Progenitor cell of endocrine pancreas (in vitro differentiated cells): ENCODE measurements at regions not wholly inside any gene's neighbourhood (a gene's known extent, or its start where the extent isn't known, plus 50 kb on each side); places are given as distances from the start of the nearest gene placed in this dataset.

ENCODE experiments used
- DNase-seq: peaks from one replicate; pipeline ENCODE4 v3.0.0; 2021; ENCODE audit warnings: low spot score; ENCODE audit not compliant: unreplicated experiment
- H3K27ac Mint-ChIP-seq: 2 replicates; pipeline ENCODE4 v1.8.0; 2021; ENCODE audit warnings: mild to moderate bottlenecking, moderate library complexity, mixed read lengths
- H3K27me3 Mint-ChIP-seq: 2 replicates; pipeline ENCODE4 v1.8.0; 2021; ENCODE audit warnings: mixed read lengths
- H3K36me3 Mint-ChIP-seq: 2 replicates; pipeline ENCODE4 v1.8.0; 2022; ENCODE audit warnings: mixed read lengths; ENCODE audit not compliant: insufficient read depth
- H3K4me1 Mint-ChIP-seq: 2 replicates; pipeline ENCODE4 v1.8.0; 2021; ENCODE audit warnings: low read depth, mixed read lengths
- H3K4me3 Mint-ChIP-seq: 2 replicates; pipeline ENCODE4 v1.8.0; 2021; ENCODE audit warnings: low read depth, mild to moderate bottlenecking, moderate library complexity, mixed read lengths
- H3K9me3 Mint-ChIP-seq: 2 replicates; pipeline ENCODE4 v1.8.0; 2021; ENCODE audit warnings: low read depth, mixed read lengths
- TF ChIP-seq, protein P1 (sequence below): fragments of 200-600 bp; sonication (generic); IDR thresholded peaks from one replicate; pipeline ENCODE4 v1.5.0; 2021; ENCODE audit warnings: antibody characterized with exemption, mild to moderate bottlenecking; ENCODE audit not compliant: unreplicated experiment

DNA sequence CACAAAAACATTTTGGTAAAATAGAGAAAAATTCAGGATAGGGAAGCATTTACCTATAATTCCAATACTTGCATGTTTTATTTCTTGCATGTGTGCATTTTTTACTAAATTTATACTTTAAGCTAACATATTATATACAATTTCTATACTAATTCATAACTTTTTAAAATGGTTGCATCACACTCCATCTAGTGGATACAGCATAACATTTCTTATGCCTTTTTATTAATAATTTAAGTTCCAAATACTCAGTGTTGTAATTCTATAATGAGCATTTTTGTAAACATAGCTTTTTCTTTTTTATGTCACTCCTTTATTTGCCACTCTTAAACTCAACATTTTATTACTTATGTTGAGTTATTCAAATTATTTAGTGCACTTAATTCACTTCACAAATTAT lies 477.7 kb downstream of the ZBBX start:
- peaks cover 10% of the 10 kb centered on the region for H3K9me3 Mint-ChIP-seq
- DNase-seq: no peak
- H3K36me3 Mint-ChIP-seq: no peaks in the 10 kb centered on the region
- no peak overlapping the region for H3K4me3 Mint-ChIP-seq
- TF ChIP-seq, protein P1, sequence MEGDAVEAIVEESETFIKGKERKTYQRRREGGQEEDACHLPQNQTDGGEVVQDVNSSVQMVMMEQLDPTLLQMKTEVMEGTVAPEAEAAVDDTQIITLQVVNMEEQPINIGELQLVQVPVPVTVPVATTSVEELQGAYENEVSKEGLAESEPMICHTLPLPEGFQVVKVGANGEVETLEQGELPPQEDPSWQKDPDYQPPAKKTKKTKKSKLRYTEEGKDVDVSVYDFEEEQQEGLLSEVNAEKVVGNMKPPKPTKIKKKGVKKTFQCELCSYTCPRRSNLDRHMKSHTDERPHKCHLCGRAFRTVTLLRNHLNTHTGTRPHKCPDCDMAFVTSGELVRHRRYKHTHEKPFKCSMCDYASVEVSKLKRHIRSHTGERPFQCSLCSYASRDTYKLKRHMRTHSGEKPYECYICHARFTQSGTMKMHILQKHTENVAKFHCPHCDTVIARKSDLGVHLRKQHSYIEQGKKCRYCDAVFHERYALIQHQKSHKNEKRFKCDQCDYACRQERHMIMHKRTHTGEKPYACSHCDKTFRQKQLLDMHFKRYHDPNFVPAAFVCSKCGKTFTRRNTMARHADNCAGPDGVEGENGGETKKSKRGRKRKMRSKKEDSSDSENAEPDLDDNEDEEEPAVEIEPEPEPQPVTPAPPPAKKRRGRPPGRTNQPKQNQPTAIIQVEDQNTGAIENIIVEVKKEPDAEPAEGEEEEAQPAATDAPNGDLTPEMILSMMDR: peak; percentile 12
- H3K4me1 Mint-ChIP-seq: no peaks in the 10 kb centered on the region
- no peaks in the 10 kb centered on the region for H3K27me3 Mint-ChIP-seq
- H3K27ac Mint-ChIP-seq: no peak overlapping the region

DNA sequence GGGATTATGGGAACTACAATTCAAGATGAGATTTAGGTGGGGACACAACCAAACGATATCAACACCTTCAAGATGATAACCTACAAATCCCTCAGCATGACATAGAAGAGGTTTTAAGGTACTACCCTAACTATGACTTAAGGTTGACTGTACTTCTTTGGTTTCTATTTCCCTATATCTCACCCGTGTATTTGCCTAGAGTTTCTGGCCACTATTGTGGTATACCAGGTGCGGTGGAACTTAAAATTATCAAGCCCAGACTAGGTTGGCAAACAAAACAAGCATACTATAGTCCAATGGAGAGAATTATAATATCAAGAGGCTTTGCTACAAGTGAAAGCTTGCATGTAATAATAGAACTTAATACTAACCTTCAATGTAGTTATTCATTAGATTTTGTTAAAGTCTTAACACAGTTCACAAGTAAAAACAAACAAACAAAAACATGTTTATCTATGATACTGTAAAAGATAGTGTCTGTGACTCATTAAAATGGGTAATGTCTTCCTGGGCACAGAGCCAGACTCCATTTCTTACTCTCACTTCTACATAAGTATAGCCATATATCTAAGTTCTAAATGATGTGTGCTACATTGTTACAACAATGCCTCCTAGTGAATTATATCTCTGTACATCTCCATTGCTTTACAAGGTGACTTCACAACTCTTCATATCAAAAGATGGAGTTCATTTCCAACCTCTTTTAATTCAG lies 479.1 kb downstream of the ZBBX start:
- DNase-seq: no peak
- H3K27me3 Mint-ChIP-seq: no peaks in the 10 kb centered on the region
- H3K36me3 Mint-ChIP-seq: no peaks in the 10 kb centered on the region
- TF ChIP-seq, protein P1: no peak
- no peak overlapping the region for H3K27ac Mint-ChIP-seq
- H3K9me3 Mint-ChIP-seq: peaks cover 6% of the 10 kb centered on the region
- H3K4me3 Mint-ChIP-seq: no peak overlapping the region
- no peaks in the 10 kb centered on the region for H3K4me1 Mint-ChIP-seq

DNA sequence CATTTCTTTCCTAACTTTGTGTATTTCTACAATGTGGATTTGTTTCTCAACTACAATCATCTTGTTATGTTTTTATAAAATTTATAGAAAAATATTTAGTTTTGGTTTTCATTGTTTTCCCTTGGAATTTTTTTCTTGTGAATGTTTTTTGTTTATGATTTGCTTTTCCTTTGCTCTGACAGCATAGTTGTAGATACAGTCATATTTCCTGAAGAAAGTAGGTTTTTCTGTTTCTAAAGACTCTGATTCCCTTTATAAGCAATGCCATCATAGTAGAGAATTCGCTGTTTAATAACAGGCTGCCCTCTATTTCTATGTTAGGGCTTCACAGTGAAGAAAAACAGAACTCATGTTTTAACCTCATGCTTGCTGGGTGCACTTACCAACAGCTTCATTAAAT lies 482.3 kb downstream of the ZBBX start:
- H3K27me3 Mint-ChIP-seq: no peaks in the 10 kb centered on the region
- no peaks in the 10 kb centered on the region for H3K4me1 Mint-ChIP-seq
- no peak overlapping the region for H3K4me3 Mint-ChIP-seq
- H3K9me3 Mint-ChIP-seq: no peaks in the 10 kb centered on the region
- no peak for DNase-seq
- no peak overlapping the region for H3K27ac Mint-ChIP-seq
- no peaks in the 10 kb centered on the region for H3K36me3 Mint-ChIP-seq
- TF ChIP-seq, protein P1: no peak

DNA sequence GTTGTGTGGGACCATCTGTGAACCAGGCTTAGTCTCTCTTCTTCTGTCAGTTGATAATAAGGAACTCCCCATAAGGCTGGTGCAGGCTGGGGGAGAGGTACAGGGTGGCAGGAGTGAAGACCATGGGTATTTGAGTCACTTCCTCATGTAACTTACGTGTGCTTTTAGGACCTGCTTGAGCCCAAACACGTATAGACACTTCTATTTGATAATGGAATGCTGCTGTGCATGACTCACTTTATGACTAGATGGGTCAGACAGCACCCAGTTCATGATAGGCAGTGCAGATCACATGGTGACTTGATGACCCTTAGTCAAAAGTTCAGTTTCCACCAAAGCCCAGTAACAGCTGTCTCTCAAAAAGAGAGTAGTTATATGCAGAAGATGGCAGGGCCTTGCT lies 490.9 kb downstream of the ZBBX start:
- TF ChIP-seq, protein P1: no peak
- no peak overlapping the region for H3K27ac Mint-ChIP-seq
- H3K36me3 Mint-ChIP-seq: no peaks in the 10 kb centered on the region
- H3K4me1 Mint-ChIP-seq: no peaks in the 10 kb centered on the region
- H3K4me3 Mint-ChIP-seq: no peak overlapping the region
- DNase-seq: no peak
- no peaks in the 10 kb centered on the region for H3K9me3 Mint-ChIP-seq
- no peaks in the 10 kb centered on the region for H3K27me3 Mint-ChIP-seq

DNA sequence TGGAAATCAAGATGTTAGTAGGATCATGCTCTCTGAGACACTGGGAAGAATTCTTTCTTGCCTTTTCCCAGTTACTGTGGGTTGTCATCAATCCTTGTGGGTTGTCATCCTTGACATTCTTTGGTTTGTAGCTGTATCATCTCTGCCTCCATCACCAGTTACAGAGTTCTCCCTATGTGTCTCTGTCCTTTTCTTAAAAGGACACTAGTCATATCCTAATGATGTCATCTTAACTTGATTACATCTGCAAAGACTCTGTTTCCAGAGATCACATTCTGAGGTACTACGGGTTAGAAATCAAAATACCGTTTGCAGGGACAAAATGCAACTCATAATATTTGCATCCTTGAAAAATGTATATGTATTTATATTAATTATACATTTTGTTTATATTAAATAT lies 500.4 kb downstream of the ZBBX start:
- H3K36me3 Mint-ChIP-seq: no peaks in the 10 kb centered on the region
- no peak for DNase-seq
- H3K4me3 Mint-ChIP-seq: no peak overlapping the region
- no peaks in the 10 kb centered on the region for H3K4me1 Mint-ChIP-seq
- H3K27me3 Mint-ChIP-seq: no peaks in the 10 kb centered on the region
- TF ChIP-seq, protein P1: no peak
- H3K9me3 Mint-ChIP-seq: peaks cover 4% of the 10 kb centered on the region
- H3K27ac Mint-ChIP-seq: no peak overlapping the region
